ENCODE measurements at regions not wholly inside any gene's neighbourhood (a gene's known extent, or its start where the extent isn't known, plus 50 kb on each side); places are given as distances from the start of the nearest gene placed in this dataset.

DNA sequence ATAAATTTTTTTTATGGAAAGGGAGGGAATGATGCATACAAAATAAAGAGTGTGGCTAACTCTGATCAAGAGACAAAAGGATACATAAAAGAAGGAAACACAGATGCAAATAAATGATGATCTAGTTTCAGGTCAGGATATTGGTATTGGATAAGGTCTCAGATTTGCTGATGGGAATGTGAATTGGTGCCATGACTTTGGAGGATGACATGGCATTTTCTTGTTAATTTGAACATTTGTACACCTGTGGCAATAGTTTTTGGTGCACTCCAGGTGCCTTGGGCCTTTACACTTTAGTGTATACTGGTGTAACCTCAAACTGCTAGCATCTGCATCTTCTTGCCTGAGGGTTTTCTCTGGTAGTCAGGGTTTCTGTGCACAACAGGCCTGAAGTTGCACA is 279.3 kb downstream of the TMEM121 start:
- TF ChIP-seq ZFX (IDR thresholded peaks at IDR 0.05; ENCODE audit: borderline replicate concordance), result no peak
- TF ChIP-seq, protein P1, sequence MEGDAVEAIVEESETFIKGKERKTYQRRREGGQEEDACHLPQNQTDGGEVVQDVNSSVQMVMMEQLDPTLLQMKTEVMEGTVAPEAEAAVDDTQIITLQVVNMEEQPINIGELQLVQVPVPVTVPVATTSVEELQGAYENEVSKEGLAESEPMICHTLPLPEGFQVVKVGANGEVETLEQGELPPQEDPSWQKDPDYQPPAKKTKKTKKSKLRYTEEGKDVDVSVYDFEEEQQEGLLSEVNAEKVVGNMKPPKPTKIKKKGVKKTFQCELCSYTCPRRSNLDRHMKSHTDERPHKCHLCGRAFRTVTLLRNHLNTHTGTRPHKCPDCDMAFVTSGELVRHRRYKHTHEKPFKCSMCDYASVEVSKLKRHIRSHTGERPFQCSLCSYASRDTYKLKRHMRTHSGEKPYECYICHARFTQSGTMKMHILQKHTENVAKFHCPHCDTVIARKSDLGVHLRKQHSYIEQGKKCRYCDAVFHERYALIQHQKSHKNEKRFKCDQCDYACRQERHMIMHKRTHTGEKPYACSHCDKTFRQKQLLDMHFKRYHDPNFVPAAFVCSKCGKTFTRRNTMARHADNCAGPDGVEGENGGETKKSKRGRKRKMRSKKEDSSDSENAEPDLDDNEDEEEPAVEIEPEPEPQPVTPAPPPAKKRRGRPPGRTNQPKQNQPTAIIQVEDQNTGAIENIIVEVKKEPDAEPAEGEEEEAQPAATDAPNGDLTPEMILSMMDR (IDR thresholded peaks at IDR 0.05), result no peak
- H3K27ac ChIP-seq, result no peak overlapping the region

- H3K27ac ChIP-seq, result no peak overlapping the region
- no peak for TF ChIP-seq ZFX (IDR thresholded peaks at IDR 0.05; ENCODE audit: borderline replicate concordance)
- TF ChIP-seq, protein P1 (IDR thresholded peaks at IDR 0.05), result no peak
Observed at GRCh38 chr14:105806568-105806967, 280.2 kb downstream of the TMEM121 start.

- no peak overlapping the region for H3K27ac ChIP-seq
- no peak for TF ChIP-seq ZFX (IDR thresholded peaks at IDR 0.05; ENCODE audit: borderline replicate concordance)
- TF ChIP-seq, protein P1 (IDR thresholded peaks at IDR 0.05), result no peak
Observed at GRCh38 chr14:105817971-105818711, 291.8 kb downstream of the TMEM121 start.

GRCh38 chr14:105818712-105819005 is 292.3 kb downstream of the TMEM121 start:
- TF ChIP-seq ZFX (IDR thresholded peaks at IDR 0.05; ENCODE audit: borderline replicate concordance), result no peak
- TF ChIP-seq, protein P1 (IDR thresholded peaks at IDR 0.05), result no peak
- no peak overlapping the region for H3K27ac ChIP-seq

DNA sequence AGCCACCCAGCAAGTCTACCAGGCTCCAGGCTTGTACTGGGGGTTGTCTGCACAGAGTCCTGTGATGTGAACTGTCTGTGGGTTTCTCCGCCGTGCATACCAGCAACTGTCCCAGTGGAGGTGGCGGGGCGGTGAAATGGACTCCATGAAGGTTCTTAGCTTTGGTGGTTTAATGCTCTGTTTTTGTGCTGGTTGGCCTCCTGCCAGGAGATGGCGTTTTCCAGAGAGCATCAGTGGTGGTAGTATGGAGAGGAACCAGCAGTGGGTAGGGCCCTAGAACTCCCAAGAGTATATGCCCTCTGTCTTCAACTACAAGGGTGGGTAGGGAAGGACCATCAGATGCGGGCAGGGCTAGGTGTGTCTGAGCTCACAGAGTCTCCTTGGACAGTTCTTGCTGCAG is 303.8 kb downstream of the TMEM121 start:
- no peak overlapping the region for H3K27ac ChIP-seq
- TF ChIP-seq ZFX (IDR thresholded peaks at IDR 0.05; ENCODE audit: borderline replicate concordance), result no peak
- TF ChIP-seq, protein P1 (IDR thresholded peaks at IDR 0.05), result no peak

DNA sequence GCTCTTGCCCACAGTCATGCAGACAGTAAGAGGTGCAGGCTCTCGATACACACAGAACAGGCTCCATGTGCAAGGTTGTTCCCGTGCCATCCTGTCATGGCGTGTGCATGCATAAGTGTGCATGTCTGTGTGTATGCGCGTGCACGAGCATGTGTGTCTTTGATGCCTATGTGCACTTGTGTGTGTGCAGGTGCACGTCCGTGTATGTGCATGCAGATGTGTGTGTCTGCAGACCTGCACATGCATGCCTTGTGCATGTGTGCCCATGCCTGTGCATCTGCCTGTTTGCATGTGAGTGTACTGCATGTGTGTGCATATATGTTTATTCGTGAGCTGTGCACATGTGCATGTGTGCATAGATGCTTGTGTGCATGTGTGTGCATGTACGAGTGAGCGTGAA is 309.8 kb downstream of the TMEM121 start:
- TF ChIP-seq ZFX (IDR thresholded peaks at IDR 0.05; ENCODE audit: borderline replicate concordance), result no peak
- TF ChIP-seq, protein P1 (IDR thresholded peaks at IDR 0.05), result no peak
- H3K27ac ChIP-seq, result no peak overlapping the region

DNA sequence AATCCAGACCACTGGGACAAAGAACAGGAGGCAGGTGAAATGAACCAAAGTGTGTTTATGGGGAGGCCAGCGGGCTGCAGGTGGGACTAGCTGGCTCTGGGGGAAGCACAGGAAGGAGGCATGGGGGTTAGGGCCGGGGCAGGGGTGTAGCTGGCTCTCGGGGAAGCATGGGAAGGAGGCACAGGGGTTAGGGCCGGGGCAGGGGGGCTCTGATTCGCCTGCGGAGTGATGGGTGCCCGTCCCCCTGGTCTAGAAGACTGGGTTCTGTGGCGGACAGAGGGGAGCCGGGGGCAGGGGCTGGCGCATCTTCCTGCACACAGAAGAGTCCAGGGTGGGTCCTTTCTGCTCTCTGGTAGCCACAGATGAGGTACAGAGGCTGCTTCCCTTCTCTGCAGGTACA is 310.3 kb downstream of the TMEM121 start:
- no peak for TF ChIP-seq ZFX (IDR thresholded peaks at IDR 0.05; ENCODE audit: borderline replicate concordance)
- TF ChIP-seq, protein P1 (IDR thresholded peaks at IDR 0.05), result no peak
- no peak overlapping the region for H3K27ac ChIP-seq

Measured in 22Rv1 (cell line).